ENCODE measurements at regions not wholly inside any gene's neighbourhood (a gene's known extent, or its start where the extent isn't known, plus 50 kb on each side); places are given as distances from the start of the nearest gene placed in this dataset.
"Not testable (repeated sequence)": the region's sequence is repeated elsewhere in the genome, so short reads cannot be mapped to it uniquely, and the experiment has no call there.

GRCh38 chr3:193803288-193803687, 210.3 kb downstream of the OPA1 start:
- no peak for DNase-seq (ENCODE audit: low read depth in 2 of 2)

DNA sequence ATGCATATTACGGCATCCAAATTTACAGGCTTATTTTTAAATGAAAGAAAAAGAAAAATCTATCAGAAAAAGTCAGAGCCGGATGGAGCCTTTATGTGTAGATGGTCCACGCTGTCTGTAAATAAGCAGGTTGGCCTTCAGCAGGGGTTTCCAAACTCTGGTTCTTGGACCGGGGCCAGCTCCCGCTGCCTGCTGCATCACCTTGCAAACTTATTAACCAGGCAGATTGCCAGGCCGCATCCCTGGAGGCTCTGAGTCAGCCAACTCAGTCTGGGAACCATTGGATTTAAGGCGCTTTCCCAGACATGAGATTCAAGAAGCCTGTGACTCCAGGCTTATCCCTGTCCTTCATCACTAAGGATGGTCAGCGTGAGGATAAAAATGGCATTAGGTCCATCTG, 212.4 kb downstream of the OPA1 start:
- no peak for DNase-seq (ENCODE audit: low read depth in 2 of 2)

GRCh38 chr3:193808317-193808716, 215.3 kb downstream of the OPA1 start:
- DNase-seq (ENCODE audit: low read depth in 2 of 2): no peak

DNA sequence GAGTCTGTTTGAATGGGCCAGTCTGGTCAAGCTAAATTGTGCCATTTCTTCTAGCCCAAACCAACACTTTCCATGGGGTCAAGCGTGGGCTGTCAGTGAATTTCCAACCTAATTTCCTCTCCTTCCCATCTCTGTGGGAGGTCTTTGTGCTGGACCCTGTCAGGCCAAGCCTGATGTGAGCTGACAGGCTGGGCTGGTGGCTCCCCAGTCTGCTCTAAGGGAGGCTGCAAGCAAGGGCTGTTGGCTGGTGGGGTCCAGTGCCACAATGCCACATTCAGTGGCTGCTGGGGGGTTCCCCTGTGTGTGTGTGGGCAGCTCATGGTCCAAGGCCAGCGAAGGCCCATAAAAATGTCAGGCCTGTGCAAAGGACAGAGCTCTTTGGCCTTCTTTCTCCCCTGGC, 216.1 kb downstream of the OPA1 start:
- no peak for DNase-seq (ENCODE audit: low read depth in 2 of 2)

DNA sequence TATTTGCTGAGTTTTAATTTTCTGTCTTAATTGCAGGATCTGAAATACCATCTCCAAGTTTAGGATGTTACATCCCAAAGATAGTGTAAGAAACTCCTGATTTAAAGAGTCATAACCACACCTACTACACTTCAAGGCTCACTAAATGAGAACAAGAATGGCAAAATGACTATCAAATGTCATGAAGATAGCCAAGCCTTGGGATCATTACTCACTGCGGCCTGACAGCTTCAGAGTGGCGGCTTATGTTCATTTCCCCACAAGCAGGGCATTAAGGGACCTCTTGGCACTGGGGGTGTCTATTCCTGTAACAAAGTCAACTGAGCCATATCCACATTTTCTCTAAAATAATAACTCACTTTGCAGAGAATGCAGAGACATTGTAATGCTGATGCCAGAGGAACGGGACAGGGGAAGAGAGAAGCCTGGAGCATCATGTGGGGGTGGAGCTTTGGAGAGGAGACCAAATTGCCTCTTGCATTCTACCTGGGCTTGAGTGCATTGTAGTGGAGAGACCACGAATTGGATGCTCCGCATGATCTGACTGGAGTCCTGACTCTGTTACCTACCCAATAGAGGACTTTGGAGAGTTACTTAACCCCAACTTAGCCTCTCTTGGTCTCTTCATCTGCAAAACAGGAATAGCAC, 219.2 kb downstream of the OPA1 start:
- no peak for DNase-seq (ENCODE audit: low read depth in 2 of 2)

GRCh38 chr3:193812791-193813500, 219.9 kb downstream of the OPA1 start:
- DNase-seq (ENCODE audit: low read depth in 2 of 2): no peak

DNA sequence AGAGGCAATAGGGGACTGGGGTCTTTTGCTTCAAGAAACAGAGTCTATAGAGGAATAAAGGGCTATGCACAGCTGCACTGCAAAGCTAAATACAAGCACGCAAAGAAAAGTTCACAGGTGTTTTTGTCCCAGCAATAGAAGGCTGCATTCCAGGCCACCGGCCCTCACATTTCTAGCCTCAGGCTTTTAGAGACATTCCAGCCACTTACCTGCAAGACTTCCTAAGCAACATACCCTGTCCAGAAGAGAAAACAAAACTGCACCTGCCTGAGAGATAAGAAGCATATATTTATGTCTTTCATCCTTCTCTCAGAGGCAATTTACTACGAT, 220.5 kb downstream of the OPA1 start:
- no peak for DNase-seq (ENCODE audit: low read depth in 2 of 2)

GRCh38 chr3:193814166-193814892, 221.3 kb downstream of the OPA1 start:
- no peak for DNase-seq (ENCODE audit: low read depth in 2 of 2)

GRCh38 chr3:193815246-193816027, 222.4 kb downstream of the OPA1 start:
- no peak for DNase-seq (ENCODE audit: low read depth in 2 of 2)

GRCh38 chr3:193816028-193816395, 223.0 kb downstream of the OPA1 start:
- no peak for DNase-seq (ENCODE audit: low read depth in 2 of 2)

DNA sequence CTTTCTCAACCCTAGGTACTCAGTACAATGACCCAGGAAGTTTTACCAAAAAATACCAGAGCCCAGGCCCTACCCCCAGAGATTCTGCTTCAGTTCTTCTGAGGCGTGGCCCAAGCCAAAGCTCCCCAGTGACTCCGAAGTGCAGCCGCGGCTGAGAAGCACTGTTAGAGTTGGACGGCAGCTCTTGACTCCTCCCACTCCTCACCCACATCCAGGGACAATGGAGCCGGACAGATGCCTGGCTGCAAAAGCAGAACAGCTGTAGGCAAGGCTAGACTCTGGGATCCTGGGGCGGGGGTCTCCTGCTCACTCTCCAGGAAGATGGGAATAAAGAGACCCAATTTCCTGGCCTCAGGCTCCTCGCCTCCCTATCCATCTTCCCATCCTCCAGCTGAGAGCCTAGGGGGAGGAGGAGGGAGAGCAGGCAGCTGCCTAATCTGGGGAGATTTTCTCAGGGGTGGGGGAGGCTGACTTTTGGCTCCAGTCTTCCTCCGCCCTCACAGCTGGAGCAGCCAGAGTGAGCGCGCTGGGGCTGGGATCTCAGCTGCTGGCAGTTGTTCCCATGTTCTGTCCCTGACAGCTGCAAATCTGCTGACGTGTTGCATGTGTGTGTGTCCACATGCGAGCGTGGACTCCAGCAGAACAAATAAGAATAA, 223.8 kb downstream of the OPA1 start:
- DNase-seq (ENCODE audit: low read depth in 2 of 2): no peak

- DNase-seq (ENCODE audit: low read depth in 2 of 2): no peak
Measured at GRCh38 chr3:193819117-193820010, 226.4 kb downstream of the OPA1 start.

- DNase-seq (ENCODE audit: low read depth in 2 of 2): no peak
Measured at GRCh38 chr3:193821151-193821668, 228.2 kb downstream of the OPA1 start.

DNA sequence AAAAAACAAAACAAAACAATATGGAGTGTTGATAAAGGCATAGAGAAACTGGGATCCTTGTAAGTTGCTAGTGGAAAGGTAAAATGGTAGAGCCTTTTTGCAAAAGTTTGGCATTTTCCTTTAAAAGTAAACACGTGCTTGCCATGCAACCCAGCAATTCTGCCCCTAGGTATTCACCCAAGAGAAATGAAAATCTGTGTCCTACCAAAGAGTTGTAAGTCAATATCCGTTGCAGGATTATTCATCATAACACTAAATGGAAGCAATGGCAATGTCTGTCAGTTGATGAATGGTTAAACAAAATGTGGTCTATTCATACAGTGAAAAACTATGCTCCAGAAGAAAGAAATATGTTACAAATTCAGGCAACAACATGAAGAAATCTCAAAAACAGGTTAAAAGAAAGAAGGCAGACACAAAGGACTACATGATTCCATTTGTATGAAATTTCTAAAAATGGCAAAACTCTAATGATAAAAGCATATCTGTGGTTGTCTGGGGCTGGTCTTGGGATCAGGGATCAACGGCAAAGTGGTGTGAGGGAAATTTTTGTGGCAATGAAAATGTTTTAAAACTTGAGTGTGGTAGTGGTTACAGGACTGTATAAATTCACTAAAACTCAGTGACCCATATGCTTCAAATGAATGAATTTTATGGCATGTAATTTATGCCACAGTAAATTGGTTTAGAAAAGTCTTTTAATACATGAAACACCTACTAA, 229.6 kb downstream of the OPA1 start:
- DNase-seq (ENCODE audit: low read depth in 2 of 2): no peak

DNA sequence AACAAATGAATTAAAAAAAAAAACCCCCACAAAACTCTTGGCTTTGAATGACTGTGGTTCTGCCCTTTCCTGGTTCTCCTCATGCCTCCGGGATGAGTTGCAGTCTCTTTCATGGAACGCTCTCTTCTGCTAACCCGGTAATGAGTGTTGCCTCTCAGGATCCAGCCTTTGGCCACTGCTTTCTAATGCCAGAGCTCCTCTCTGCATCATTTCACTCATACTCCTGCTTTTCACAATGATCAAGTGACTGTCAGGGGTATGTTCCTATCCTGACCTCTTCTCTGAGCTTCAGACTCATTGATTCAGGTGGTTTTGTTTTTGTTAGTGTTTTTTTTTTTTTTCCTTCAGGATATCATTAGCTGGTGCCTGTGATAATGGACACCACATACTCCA, 230.2 kb downstream of the OPA1 start:
- DNase-seq (ENCODE audit: low read depth in 2 of 2): not testable (repeated sequence)

DNA sequence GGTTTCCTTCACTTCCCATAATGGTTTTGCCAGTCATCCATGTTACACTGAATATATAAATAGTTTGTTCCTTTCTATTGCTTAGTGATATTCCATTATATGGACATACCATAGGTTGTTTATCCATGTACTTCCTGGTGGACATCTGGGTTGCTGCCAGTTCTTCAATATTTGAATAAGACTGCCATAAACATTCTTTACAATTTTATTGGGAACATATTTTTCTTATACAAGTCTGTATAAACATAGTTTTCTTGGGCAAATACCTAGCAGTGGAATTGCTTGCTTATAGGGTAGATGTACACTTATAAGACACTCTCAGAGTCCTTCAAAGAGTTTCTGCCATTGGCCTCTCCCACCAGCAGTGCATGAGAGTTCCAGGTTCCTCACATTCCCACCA, 231.4 kb downstream of the OPA1 start:
- no peak for DNase-seq (ENCODE audit: low read depth in 2 of 2)

DNA sequence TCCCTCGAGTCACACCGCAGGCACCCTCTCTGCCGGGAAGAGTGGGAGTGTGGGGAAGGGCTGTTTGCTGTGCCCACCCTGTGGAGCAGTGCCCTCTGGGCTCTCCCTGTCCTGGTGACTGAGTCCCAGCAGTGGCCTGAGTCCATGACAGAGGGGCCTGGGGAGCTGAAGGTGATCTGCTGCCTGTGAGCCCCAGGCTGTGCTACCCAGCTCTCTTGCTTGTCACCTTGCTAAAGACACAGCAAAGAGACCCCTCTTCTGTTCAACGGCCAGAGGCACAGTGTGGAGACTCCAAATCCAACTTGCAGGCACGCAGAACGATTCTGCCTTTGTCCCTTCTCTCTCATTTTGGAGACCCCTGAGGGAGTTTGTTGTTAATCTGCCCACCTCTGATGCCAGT, 232.6 kb downstream of the OPA1 start:
- no peak for DNase-seq (ENCODE audit: low read depth in 2 of 2)

GRCh38 chr3:193826159-193826795, 233.3 kb downstream of the OPA1 start:
- DNase-seq (ENCODE audit: low read depth in 2 of 2): no peak

DNA sequence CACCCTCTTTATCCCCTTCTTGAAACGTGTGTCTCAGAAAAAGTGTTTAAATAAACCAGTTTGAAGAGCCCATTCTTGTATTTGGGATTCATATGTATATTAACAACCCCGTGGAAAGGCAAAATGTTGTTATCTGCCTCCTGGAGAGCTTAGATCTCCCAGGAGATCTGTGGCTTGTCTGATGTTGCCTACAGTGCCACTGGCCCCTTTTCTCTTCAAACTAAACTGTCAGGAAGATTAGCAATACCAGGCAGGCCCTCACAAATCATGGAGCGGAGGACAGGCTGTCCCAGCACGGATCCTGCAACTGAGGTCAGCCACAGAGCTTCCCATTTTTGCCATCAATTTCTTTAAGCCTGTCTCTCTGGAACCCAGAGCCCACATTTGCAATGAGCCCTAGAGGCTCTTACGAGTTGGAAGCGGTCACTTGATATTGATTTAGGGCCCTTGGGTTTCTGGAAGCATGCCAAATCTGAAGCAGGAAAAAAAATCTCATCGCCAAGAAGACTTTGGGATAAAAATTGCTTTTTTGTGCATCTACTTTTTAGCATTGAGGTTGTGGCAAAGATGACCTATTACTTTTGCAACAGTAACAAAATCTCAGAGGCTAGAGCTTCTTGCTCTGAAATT, 234.1 kb downstream of the OPA1 start:
- no peak for DNase-seq (ENCODE audit: low read depth in 2 of 2)
